ENCODE measurements at regions not wholly inside any gene's neighbourhood (a gene's known extent, or its start where the extent isn't known, plus 50 kb on each side); places are given as distances from the start of the nearest gene placed in this dataset.

DNA sequence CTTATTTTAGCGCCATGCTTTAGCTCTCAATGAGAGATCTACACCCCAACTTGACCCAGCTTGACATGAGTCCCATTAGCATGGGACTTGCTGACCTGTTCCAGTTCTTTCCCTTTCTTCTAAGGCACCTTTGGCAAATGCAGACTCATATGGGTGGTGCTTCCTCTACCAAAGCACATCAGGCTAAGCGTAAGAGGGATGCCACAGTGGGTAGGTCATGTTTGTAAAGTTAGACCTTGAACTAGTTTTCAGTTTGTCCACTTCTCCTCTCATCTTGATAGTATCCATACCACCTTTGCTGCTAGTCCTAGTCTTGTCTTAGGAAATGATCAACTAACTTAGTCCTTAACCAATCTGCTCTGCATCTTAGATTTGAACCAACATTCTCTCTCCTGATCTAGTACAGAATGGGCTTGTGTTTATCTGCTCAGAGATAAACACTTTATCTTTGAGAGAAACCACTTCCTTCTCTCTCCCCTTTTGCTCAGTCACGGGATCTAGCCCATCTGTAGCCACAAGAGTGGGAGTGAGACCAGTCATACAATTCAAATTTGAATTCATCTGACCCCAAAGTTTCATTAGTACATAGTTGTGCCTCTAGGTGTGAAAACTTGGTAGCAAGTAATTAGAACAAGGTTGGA is 72.1 kb upstream of the CD44 start:
- no peaks in the 10 kb centered on the region for H3K27me3 ChIP-seq (ENCODE audit: control insufficient read depth in 4 of 4, insufficient read depth in 4 of 4, low read length in 3 of 4)
- H3K9me3 ChIP-seq (ENCODE audit: control insufficient read depth in 4 of 4, low read length in 3 of 4): no peaks in the 10 kb centered on the region
- no peak overlapping the region for H3K9ac ChIP-seq (ENCODE audit: low read depth in 1 of 2, low read length in 2 of 2)
- 79% methylated on average over 3 of the region's 3 CpGs for whole genome bisulfite sequencing
- DNase-seq (ENCODE audit: low spot score): no peak
- no peak overlapping the region for H3K4me3 ChIP-seq (ENCODE audit: low read depth in 1 of 3, low read length in 3 of 3)
- H3K36me3 ChIP-seq (ENCODE audit: control insufficient read depth in 4 of 4, insufficient read depth in 3 of 4, low read depth in 1 of 4, low read length in 3 of 4): no peaks in the 10 kb centered on the region
- no peak overlapping the region for H3K27ac ChIP-seq (ENCODE audit: low read depth in 1 of 2, low read length in 2 of 2)
- H3K4me1 ChIP-seq (ENCODE audit: control insufficient read depth in 4 of 4, insufficient read depth in 4 of 4, low read length in 3 of 4): no peaks in the 10 kb centered on the region
- TF ChIP-seq, protein P1, sequence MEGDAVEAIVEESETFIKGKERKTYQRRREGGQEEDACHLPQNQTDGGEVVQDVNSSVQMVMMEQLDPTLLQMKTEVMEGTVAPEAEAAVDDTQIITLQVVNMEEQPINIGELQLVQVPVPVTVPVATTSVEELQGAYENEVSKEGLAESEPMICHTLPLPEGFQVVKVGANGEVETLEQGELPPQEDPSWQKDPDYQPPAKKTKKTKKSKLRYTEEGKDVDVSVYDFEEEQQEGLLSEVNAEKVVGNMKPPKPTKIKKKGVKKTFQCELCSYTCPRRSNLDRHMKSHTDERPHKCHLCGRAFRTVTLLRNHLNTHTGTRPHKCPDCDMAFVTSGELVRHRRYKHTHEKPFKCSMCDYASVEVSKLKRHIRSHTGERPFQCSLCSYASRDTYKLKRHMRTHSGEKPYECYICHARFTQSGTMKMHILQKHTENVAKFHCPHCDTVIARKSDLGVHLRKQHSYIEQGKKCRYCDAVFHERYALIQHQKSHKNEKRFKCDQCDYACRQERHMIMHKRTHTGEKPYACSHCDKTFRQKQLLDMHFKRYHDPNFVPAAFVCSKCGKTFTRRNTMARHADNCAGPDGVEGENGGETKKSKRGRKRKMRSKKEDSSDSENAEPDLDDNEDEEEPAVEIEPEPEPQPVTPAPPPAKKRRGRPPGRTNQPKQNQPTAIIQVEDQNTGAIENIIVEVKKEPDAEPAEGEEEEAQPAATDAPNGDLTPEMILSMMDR (IDR thresholded peaks at IDR 0.05; ENCODE audit: low read depth, low read length, missing input control): no peak
- TF ChIP-seq, protein P2, sequence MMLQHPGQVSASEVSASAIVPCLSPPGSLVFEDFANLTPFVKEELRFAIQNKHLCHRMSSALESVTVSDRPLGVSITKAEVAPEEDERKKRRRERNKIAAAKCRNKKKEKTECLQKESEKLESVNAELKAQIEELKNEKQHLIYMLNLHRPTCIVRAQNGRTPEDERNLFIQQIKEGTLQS (IDR thresholded peaks at IDR 0.05): no peak
- TF ChIP-seq, protein P3, sequence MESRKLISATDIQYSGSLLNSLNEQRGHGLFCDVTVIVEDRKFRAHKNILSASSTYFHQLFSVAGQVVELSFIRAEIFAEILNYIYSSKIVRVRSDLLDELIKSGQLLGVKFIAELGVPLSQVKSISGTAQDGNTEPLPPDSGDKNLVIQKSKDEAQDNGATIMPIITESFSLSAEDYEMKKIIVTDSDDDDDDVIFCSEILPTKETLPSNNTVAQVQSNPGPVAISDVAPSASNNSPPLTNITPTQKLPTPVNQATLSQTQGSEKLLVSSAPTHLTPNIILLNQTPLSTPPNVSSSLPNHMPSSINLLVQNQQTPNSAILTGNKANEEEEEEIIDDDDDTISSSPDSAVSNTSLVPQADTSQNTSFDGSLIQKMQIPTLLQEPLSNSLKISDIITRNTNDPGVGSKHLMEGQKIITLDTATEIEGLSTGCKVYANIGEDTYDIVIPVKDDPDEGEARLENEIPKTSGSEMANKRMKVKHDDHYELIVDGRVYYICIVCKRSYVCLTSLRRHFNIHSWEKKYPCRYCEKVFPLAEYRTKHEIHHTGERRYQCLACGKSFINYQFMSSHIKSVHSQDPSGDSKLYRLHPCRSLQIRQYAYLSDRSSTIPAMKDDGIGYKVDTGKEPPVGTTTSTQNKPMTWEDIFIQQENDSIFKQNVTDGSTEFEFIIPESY (IDR thresholded peaks at IDR 0.05): no peak
- TF ChIP-seq HNF4G (IDR thresholded peaks at IDR 0.05): no peak
- TF ChIP-seq, protein P4, sequence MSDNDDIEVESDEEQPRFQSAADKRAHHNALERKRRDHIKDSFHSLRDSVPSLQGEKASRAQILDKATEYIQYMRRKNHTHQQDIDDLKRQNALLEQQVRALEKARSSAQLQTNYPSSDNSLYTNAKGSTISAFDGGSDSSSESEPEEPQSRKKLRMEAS (IDR thresholded peaks at IDR 0.05): no peak
- no peak for TF ChIP-seq JUND (IDR thresholded peaks at IDR 0.05)
- no peak for TF ChIP-seq RXRA (IDR thresholded peaks at IDR 0.05)
- TF ChIP-seq NR2F2 (IDR thresholded peaks at IDR 0.05): no peak
- TF ChIP-seq YY1 (IDR thresholded peaks at IDR 0.05): no peak
- TF ChIP-seq EGR1 (IDR thresholded peaks at IDR 0.05; ENCODE audit: low read depth in 2 of 2): no peak
- TF ChIP-seq GABPA (IDR thresholded peaks at IDR 0.05 in 1 of 2, conservative IDR thresholded peaks at IDR 0.05 in 1 of 2): no peak

DNA sequence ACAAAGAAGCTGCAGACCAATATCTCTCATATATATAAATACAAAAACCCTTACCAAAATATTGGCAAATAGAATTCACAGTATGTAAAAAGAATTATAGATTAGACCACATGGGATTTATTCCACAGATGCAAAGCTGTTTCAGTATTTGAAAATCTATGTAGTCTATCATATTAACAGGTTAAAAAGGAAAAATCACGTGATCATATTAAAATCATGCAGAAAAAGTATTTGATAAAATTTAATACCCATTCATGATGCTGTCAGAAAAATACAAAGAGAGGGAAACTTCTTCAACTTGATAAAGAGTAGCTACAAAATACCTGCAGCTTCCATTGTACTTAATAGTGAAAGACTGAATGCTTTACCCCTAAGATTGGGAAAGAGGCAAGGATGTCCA is 67.2 kb upstream of the CD44 start:
- H3K27ac ChIP-seq (ENCODE audit: low read depth in 1 of 2, low read length in 2 of 2): no peak overlapping the region
- TF ChIP-seq YY1 (IDR thresholded peaks at IDR 0.05): no peak
- no peak for TF ChIP-seq GABPA (IDR thresholded peaks at IDR 0.05 in 1 of 2, conservative IDR thresholded peaks at IDR 0.05 in 1 of 2)
- no peak for TF ChIP-seq HNF4G (IDR thresholded peaks at IDR 0.05)
- no peak for TF ChIP-seq NR2F2 (IDR thresholded peaks at IDR 0.05)
- TF ChIP-seq RAD21 (IDR thresholded peaks at IDR 0.05): no peak
- no peak for TF ChIP-seq FOXA1 (IDR thresholded peaks at IDR 0.05)
- no peak for TF ChIP-seq EGR1 (IDR thresholded peaks at IDR 0.05; ENCODE audit: low read depth in 2 of 2)
- TF ChIP-seq TAF1 (conservative IDR thresholded peaks at IDR 0.05): no peak
- TF ChIP-seq SP1 (IDR thresholded peaks at IDR 0.05): no peak
- TF ChIP-seq, protein P1 (IDR thresholded peaks at IDR 0.05; ENCODE audit: low read depth, low read length, missing input control): no peak
- no peaks in the 10 kb centered on the region for H3K27me3 ChIP-seq (ENCODE audit: control insufficient read depth in 4 of 4, insufficient read depth in 4 of 4, low read length in 3 of 4)
- no peak overlapping the region for H3K4me3 ChIP-seq (ENCODE audit: low read depth in 1 of 3, low read length in 3 of 3)
- no peak for DNase-seq (ENCODE audit: low spot score)
- H3K4me1 ChIP-seq (ENCODE audit: control insufficient read depth in 4 of 4, insufficient read depth in 4 of 4, low read length in 3 of 4): peaks cover 0 to 6% (median 2%) of the 10 kb centered on the region in 4 donors
- H3K9ac ChIP-seq (ENCODE audit: low read depth in 1 of 2, low read length in 2 of 2): no peak overlapping the region
- H3K9me3 ChIP-seq (ENCODE audit: control insufficient read depth in 4 of 4, low read length in 3 of 4): no peaks in the 10 kb centered on the region
- no peaks in the 10 kb centered on the region for H3K36me3 ChIP-seq (ENCODE audit: control insufficient read depth in 4 of 4, insufficient read depth in 3 of 4, low read depth in 1 of 4, low read length in 3 of 4)
- 84% methylated on average over 1 of the region's 1 CpG for WGBS
